ENCODE measurements at regions not wholly inside any gene's neighbourhood (a gene's known extent, or its start where the extent isn't known, plus 50 kb on each side); places are given as distances from the start of the nearest gene placed in this dataset.

DNA sequence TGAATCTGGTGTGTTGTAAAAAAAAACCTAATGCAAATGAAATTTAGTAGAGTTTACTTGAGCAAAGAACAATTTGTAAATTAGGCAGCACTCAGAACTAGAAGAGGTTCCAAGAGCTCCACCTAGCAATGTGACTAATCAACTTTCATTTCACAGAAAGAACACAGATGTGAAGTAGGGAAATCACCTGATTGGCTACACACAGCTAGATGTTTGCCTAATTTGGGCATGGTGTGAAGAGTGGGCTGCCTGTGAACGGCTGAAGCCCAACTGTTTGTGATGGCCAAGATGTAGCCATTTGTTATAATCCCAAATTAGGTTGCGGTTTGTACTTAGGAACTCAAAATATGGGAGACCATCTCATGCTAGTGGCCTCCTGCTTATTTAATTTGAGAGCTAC lies 724.4 kb upstream of the SLITRK5 start:
- no peak overlapping the region for H3K27ac ChIP-seq
- TF ChIP-seq, protein P1, sequence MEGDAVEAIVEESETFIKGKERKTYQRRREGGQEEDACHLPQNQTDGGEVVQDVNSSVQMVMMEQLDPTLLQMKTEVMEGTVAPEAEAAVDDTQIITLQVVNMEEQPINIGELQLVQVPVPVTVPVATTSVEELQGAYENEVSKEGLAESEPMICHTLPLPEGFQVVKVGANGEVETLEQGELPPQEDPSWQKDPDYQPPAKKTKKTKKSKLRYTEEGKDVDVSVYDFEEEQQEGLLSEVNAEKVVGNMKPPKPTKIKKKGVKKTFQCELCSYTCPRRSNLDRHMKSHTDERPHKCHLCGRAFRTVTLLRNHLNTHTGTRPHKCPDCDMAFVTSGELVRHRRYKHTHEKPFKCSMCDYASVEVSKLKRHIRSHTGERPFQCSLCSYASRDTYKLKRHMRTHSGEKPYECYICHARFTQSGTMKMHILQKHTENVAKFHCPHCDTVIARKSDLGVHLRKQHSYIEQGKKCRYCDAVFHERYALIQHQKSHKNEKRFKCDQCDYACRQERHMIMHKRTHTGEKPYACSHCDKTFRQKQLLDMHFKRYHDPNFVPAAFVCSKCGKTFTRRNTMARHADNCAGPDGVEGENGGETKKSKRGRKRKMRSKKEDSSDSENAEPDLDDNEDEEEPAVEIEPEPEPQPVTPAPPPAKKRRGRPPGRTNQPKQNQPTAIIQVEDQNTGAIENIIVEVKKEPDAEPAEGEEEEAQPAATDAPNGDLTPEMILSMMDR (conservative IDR thresholded peaks at IDR 0.05) = no peak
- TF ChIP-seq ZFX (IDR thresholded peaks at IDR 0.05) = no peak

DNA sequence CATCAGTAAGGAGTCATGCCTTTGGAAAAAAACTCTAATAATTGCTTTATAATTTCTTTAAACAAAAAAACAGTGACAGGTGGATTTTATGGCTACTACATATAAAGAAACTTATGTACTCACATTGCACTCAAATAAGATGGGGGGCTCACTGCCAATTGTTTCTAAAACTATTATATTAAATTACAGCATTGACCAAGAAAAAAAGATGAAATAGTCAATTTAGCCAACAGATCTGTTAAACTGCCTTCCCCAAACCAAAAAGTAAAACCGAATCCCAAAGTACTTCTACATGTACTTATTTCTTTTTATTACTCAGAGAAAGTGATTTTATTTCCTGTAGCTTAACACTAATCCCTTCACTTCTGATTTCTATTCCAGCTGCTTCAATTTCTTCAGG lies 716.8 kb upstream of the SLITRK5 start:
- H3K27ac ChIP-seq = no peak overlapping the region
- TF ChIP-seq, protein P1 (conservative IDR thresholded peaks at IDR 0.05) = no peak
- TF ChIP-seq ZFX (IDR thresholded peaks at IDR 0.05) = no peak

DNA sequence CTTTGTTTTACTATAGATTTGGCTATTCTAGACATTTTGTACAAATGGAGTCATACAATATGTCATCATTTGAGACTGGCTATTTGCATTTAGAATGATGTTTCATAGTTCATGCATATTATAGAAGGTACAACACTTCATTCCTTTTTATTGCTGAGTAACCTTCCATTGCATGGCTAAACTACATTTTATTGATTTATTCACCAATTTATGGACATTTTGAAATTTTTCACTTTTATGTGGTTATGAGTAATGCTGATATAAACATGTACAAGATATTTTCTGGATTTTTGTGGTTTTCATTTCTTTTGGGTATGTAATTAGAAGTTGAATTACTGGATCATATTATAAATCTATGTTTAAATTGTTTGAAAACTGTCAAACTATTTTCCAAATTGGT lies 710.3 kb upstream of the SLITRK5 start:
- TF ChIP-seq ZFX (IDR thresholded peaks at IDR 0.05) = no peak
- TF ChIP-seq, protein P1 (conservative IDR thresholded peaks at IDR 0.05) = no peak
- no peak overlapping the region for H3K27ac ChIP-seq

DNA sequence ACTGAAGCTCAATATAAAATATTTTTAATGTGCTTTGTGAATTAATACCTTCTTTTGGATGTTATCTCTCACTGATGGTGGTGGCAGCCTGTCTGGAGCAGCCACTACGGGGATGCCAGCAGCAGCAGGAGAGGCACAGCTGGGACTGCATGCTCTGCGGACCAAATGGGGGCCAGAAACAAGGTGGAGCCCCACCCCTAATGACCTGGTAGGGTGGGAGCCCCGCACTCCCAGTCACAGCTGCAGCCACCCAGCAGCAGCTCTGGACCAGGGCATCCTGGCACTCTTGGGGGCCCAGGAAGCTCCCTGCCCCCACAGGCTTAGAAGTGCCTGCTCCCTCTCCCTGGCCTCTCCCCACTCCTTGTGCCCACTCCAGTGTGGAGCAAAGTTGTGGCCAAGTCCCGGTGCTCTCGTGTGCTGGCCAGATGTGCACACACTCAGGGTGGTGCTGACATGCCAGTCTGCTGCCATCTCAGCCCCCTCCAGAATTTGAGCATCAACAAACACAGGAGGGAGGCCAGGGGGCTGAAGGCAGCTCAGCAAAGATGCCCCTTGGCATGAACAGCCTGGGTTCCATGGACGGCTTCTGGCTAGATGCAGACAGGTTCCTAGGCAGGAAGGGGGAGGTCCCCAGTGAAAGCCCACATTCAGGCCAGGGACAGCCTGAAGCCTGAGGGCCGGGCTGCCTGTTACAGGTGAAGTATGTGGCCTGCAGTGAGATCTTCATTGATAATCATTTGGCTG lies 696.7 kb upstream of the SLITRK5 start:
- no peak overlapping the region for H3K27ac ChIP-seq
- no peak for TF ChIP-seq ZFX (IDR thresholded peaks at IDR 0.05)
- TF ChIP-seq, protein P1 (conservative IDR thresholded peaks at IDR 0.05) = no peak

DNA sequence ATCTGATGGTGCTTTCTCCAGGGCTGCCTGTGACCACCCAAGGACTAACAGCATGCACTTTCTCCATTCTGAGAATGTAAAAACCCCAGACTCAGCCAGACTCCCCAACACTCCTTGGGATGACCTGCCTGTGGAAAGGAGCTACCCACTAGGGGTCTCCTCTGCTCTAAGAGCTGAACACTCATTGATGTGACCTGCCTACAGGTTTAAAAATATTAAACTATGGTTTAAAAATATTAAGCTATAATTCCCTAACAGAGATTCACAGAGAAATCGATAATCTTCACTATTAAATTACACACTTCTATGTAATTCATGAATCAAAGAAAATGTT lies 696.2 kb upstream of the SLITRK5 start:
- no peak overlapping the region for H3K27ac ChIP-seq
- no peak for TF ChIP-seq ZFX (IDR thresholded peaks at IDR 0.05)
- TF ChIP-seq, protein P1 (conservative IDR thresholded peaks at IDR 0.05) = no peak

DNA sequence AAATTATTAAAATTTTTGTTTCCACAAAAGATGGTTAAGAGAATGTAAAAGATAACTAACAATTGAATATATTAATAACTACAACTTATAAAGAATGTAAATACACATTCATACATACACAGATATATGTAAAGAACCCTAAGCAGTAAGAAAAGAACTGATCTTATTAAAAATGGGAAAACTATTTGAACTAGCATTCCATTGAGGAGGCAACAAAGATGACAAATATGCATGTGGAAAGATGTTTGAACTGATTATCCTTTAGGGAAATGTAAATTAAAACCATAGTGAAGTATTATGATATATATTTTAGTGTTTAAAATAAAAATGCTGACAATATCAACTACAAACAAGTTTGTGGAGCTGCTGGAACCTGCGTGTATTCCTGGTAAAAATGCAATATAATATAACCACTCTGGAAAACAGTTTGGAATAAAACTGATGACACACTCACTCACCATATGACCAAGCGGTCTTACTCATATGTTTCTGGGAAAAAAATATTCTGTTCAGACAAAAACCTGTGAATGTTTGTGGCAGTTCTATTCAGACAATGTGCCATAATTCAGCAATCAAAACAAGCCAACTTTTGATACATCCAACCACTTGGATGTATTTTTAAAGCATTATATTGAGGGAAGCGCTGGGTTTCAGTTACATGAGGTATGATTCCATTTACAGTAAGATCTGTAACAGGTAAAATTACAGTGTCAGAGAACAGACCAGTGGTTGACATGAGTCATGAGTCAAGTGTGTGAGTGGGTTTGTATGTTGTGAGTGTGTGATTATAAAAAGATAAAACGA lies 694.4 kb upstream of the SLITRK5 start:
- TF ChIP-seq, protein P1 (conservative IDR thresholded peaks at IDR 0.05) = no peak
- no peak for TF ChIP-seq ZFX (IDR thresholded peaks at IDR 0.05)
- H3K27ac ChIP-seq = no peak overlapping the region

DNA sequence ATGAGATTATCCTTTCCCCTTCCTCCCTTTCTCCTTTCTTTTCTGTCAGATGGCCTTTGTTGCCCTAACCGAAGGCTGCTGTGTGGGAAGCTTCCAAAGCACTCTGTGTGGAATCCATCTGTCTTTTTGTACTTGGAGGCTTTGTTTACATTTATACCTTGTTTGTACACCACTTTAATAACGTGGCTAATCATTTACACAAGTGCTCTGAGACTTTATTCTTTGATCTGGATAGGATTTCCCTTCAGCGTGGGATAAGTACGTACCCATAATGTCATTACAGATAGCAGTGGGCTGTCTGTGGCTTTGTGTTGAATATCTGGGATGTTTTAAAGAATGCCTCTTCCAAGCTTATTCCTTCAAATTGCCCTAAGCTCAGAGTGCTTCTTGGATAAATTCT lies 684.7 kb upstream of the SLITRK5 start:
- no peak overlapping the region for H3K27ac ChIP-seq

More for the DNA sequence above, 684.7 kb upstream of the SLITRK5 start:
- TF ChIP-seq, protein P1 (conservative IDR thresholded peaks at IDR 0.05) = no peak
- TF ChIP-seq ZFX (IDR thresholded peaks at IDR 0.05) = no peak
